Adrenal gland (tissue), 5 donors: ENCODE measurements at regions not wholly inside any gene's neighbourhood (a gene's known extent, or its start where the extent isn't known, plus 50 kb on each side); places are given as distances from the start of the nearest gene placed in this dataset.

ENCODE experiments used
- CTCF ChIP-seq, 6 experiments: fragments of 450-650 bp in 4 of 6; fragments of 200-600 bp in 2 of 6; sonication (generic) in 1 of 6; IDR thresholded peaks; 1 replicate in 5 of 6; 2 replicates in 1 of 6; pipeline versions ENCODE4 v1.5.1 to v1.8.0; 2016 to 2021; ENCODE audit warnings: antibody characterized with exemption in 6 of 6, mild to moderate bottlenecking in 2 of 6, moderate library complexity in 1 of 6
- POLR2A ChIP-seq, 2 donors: fragments of 450-650 bp; IDR thresholded peaks; one replicate each; pipeline ENCODE4 v1.6.1; 2017; ENCODE audit warnings: antibody characterized with exemption in 2 of 2, mild to moderate bottlenecking in 2 of 2, moderate library complexity in 1 of 2
- donor health status: DM: no; HTN: no; CAD: no.

GRCh38 chr11:28697920-28698827 lies 590.0 kb downstream of the METTL15 start:
- TF ChIP-seq CTCF (IDR thresholded peaks at IDR 0.05), result peak; percentile 66 to 81 (median 76)
- TF ChIP-seq POLR2A (IDR thresholded peaks at IDR 0.05), result no peak
